GM12891 (cell line): ENCODE measurements at regions not wholly inside any gene's neighbourhood (a gene's known extent, or its start where the extent isn't known, plus 50 kb on each side); places are given as distances from the start of the nearest gene placed in this dataset.

Experiments
- DNase-seq: peaks from one replicate; pipeline ENCODE4 v3.0.0; 2011; ENCODE audit warnings: low spot score; ENCODE audit not compliant: insufficient read length
- FAIRE-seq: peaks from 2 replicates; lab custom pipeline; 2011; peaks lifted over from hg19 to GRCh38; lab: Jason Lieb, UNC
- PAX5 ChIP-seq: IDR thresholded peaks from 2 replicates; pipeline ENCODE4 v1.6.1; 2011; ENCODE audit warnings: low read length, moderate library complexity, mild to moderate bottlenecking; ENCODE audit not compliant: insufficient read depth, severe bottlenecking
- POLR2A ChIP-seq: IDR thresholded peaks from 2 replicates; pipeline ENCODE4 v1.6.1; 2011; ENCODE audit warnings: low read depth, low read length, control low read depth
- POLR2AphosphoS5 ChIP-seq: IDR thresholded peaks from 2 replicates; pipeline ENCODE4 v1.6.1; 2011; ENCODE audit warnings: low read depth, low read length, control low read depth
- POU2F2 ChIP-seq: IDR thresholded peaks from 2 replicates; pipeline ENCODE4 v1.6.1; 2011; ENCODE audit warnings: low read depth, mild to moderate bottlenecking, control low read depth, low read length, moderate library complexity
- SPI1 ChIP-seq: IDR thresholded peaks from 2 replicates; pipeline ENCODE4 v1.6.1; 2011; ENCODE audit warnings: low read depth, low read length, control low read depth
- TAF1 ChIP-seq: IDR thresholded peaks from 2 replicates; pipeline ENCODE4 v1.6.1; 2011; ENCODE audit warnings: low read depth, low read length, control low read depth

DNA sequence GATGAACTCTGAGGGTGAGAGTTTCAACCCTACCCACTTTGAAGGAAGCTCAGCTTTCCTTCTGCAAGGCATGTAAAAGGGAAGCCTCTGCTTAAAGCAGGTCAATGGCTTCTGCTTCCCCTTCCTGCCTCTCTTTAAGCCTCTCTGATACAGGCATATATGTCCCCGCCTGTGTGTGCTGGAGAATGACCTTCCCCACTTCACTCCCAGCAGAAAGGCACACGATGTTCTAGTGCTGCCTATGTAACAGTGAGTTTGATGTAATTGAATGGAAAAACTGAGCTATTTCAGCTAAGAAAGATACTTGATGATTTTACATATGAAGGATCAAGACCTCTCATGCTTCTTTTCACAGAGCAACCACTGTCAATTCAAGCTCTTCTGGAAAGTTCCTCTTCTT lies 632.2 kb downstream of the HACE1 start:
- no peak for TF ChIP-seq POU2F2
- no peak for TF ChIP-seq POLR2A
- no peak for TF ChIP-seq SPI1
- no peak for TF ChIP-seq POLR2AphosphoS5
- TF ChIP-seq PAX5 = no peak
- no peak for TF ChIP-seq TAF1
- no peak for DNase-seq
- no peak for FAIRE-seq

DNA sequence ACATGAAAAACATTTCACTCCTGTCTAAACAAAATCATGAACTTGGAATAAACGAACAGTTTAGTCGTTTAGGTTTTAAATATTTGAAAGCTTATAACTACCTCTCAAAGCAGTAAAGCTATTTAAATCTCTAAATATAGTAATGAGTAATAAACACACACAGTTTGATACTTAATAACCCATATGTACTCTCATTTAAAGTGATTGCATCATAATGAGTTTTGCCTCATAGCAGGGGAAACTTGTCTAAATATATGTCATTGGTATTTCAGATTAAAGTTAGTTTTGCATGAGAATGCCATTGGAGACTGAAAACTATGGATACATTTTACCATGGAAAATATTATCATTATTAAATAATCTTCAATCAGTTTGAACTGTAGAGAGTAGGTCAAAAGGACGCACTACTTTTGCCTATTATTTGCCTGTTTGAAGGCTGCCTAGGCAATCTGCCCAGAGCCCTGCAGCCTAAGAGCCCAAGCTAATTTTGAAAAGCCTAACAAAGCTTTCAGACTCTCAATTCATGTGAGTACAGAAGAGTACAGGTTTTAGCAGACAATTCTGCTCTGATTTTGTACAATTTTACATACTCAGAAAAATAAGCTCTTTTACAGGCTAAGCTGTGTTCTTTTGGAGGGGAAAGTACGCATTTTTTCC lies 632.8 kb downstream of the HACE1 start:
- no peak for FAIRE-seq
- DNase-seq = no peak
- no peak for TF ChIP-seq POU2F2
- TF ChIP-seq SPI1 = no peak
- TF ChIP-seq POLR2A = no peak
- TF ChIP-seq PAX5 = no peak
- TF ChIP-seq TAF1 = no peak
- no peak for TF ChIP-seq POLR2AphosphoS5

DNA sequence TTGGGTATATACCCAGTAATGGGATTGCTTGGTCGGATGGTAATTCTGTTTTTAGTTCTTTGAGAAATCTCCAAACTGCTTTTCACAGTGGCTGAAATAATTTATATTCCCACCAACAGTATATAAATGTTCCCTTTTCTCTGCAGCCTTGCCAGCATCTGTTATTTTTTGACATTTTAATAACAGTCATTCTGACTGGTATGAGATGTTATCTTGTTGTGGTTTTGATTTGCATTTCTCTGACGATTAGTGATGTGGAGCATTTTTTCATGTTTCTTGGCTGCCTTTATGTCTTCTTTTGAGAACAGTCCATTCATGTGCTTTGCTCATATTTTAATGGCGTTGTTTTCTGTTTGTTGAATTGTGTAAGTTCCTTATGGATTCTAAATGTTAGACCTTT lies 641.6 kb downstream of the HACE1 start:
- FAIRE-seq (no peak), DNase-seq (no peak)
- no peak for TF ChIP-seq SPI1
- no peak for TF ChIP-seq POLR2AphosphoS5
- TF ChIP-seq PAX5 = no peak
- TF ChIP-seq POLR2A = no peak
- no peak for TF ChIP-seq POU2F2
- TF ChIP-seq TAF1 = no peak

DNA sequence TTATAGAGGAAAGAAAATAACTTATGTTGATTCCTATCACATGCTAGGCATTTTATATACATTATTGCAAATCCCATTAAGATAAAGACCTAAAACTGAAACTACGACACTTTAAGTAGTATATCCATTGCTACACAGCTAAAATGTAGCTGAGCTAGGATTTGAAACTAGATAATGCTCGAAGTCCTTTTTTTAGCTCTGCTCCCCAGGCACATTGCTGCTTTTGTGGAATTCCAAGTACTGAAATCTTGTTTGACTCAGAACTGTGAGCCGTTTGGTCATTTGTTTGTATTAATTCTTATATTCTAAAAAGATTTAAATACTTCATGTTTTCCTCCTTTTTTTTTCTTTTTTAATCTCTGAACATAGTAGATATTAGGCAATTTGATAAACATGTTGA lies 644.8 kb downstream of the HACE1 start:
- no peak for FAIRE-seq
- TF ChIP-seq TAF1 (no peak), SPI1 (no peak), POU2F2 (no peak), POLR2A (no peak), POLR2AphosphoS5 (no peak)

DNA sequence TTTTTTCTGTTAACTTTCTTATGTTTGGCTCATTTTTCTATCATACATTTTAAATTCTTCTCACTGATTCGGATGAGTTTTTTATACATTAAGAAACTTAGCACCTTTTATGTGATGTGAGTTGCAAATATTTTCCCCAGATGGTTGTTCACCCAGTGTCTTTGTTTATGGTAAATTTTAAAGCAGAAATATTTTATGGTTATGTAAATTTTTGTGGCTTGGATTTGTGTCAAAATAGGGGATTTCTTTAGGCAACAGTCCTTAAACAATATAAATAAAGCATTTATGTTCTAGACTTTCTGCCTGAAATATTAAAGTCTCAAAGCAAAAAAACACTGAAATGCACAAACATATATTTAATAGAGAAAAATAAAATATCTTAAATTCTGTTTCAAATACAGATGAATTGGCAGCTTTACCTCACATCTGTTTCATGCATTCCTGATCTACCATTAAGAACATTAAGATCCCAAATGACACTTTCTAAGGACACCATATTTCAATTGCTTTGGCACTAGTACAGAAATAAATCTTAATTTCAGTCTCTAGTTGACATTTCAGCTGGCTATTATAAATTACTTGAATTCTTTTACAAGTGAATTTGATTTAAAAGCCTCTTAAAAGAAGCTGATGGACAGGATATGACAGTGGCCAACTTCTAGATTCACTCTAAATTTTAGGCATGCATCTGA lies 646.6 kb downstream of the HACE1 start:
- DNase-seq = no peak
- TF ChIP-seq SPI1 (no peak), PAX5 (no peak), POU2F2 (no peak), POLR2AphosphoS5 (no peak), TAF1 (no peak), POLR2A (no peak)
- no peak for FAIRE-seq

More for the DNA sequence above, 644.8 kb downstream of the HACE1 start:
- no peak for DNase-seq

DNA sequence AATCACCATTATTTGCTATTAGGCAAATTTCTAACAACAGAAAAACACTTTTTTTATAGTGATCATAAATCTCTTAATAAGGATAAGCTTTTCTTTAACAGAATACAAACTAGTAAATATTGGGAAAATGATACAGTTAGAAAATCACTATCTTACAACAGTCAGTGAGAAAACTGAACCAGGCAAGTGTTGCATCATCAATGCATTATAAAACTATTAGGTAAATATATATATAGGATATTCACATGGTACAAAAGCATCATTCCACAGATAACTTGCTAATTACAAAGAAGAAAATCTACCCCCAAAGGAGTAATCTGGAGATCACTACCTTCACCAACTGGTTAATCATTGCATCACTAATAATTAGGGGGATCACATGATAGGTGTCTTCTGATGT lies 652.1 kb downstream of the HACE1 start:
- FAIRE-seq = no peak
- no peak for DNase-seq
- no peak for TF ChIP-seq TAF1
- no peak for TF ChIP-seq POLR2A
- no peak for TF ChIP-seq POU2F2
- no peak for TF ChIP-seq POLR2AphosphoS5
- TF ChIP-seq SPI1 = no peak
- TF ChIP-seq PAX5 = no peak

DNA sequence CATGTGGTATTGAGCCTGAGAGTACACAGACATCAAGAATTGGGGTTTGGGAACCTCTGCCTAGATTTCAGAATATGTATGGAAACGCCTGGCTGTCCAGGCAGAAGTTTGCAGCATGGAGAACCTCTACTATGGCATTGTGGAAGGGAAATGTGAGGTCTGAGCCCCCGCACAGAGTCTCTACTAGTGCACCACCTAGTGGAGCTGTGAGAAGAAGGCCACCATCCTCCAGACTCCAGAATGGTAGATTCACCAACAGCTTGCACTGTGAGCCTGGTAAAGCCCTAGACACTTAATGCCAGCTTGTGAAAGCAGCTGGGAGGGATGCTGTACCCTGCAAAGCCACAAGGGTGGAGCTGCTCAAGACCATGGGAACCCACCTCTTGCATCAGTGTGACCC lies 658.2 kb downstream of the HACE1 start:
- DNase-seq (no peak), FAIRE-seq (no peak)
- TF ChIP-seq SPI1 (no peak), TAF1 (no peak), POLR2AphosphoS5 (no peak)

DNA sequence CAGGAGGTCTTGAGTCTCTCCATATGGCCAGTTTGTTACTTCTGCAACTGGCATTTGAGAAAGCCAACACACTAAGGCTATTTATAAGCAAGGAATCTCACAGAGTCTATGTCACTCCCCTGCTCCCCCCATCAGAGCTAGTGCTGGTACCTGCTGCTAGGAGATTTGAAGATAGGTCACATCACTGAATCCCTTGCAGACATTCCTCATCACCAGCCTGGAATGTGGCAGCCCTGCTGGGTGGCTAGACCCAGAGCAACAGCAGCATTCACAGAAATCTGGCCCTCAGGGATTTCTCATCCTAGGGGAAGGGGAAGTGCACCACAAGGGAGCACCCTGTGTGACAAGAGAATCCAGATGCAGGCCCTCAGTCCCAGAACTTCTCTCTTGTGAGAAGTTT lies 672.1 kb downstream of the HACE1 start:
- DNase-seq = no peak
- no peak for FAIRE-seq
- no peak for TF ChIP-seq POLR2AphosphoS5
- no peak for TF ChIP-seq SPI1
- no peak for TF ChIP-seq PAX5
- no peak for TF ChIP-seq TAF1
- no peak for TF ChIP-seq POU2F2
- TF ChIP-seq POLR2A = no peak

DNA sequence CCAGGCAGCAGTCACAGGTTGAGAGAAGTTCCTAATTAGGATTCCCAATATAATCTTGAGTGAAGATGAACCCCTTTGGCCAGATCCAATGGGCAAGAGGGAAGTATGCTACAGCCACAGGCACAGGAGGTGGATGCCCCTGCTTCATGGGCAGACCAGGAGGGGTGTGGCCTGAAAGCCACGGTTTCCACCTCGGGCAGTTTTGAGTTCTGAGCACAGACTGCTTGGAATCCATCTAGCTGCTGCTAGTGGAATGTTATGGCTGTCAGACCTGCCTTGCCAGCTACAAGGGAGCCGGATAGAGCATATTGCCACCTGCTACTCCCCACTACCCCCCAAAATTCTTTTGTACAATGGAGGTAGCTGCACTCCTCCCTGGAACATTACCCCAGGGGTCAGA lies 672.9 kb downstream of the HACE1 start:
- DNase-seq = no peak
- no peak for TF ChIP-seq POU2F2
- TF ChIP-seq POLR2AphosphoS5 = no peak
- no peak for TF ChIP-seq TAF1
- no peak for TF ChIP-seq POLR2A
- no peak for TF ChIP-seq SPI1
- no peak for TF ChIP-seq PAX5
- FAIRE-seq = no peak
